GM23338 (cell line): ENCODE measurements at regions not wholly inside any gene's neighbourhood (a gene's known extent, or its start where the extent isn't known, plus 50 kb on each side); places are given as distances from the start of the nearest gene placed in this dataset.

Experiments
- CREB1 ChIP-seq: fragments of 250-450 bp; sonication (Bioruptor Pico); IDR thresholded peaks from 2 replicates; pipeline ENCODE4 v1.5.0; 2020; ENCODE audit warnings: low read depth, mild to moderate bottlenecking, moderate library complexity
- CTCF ChIP-seq, 2 experiments: fragments of 200-600 bp in 1 of 2; sonication (generic) in 1 of 2; conservative IDR thresholded peaks; 2 replicates each; pipeline versions ENCODE4 v1.5.1 to v1.6.1; 2016 to 2017; ENCODE audit warnings: antibody characterized with exemption in 2 of 2, low read depth in 2 of 2, mild to moderate bottlenecking in 2 of 2, moderate library complexity in 1 of 2
- ETS1 ChIP-seq: IDR thresholded peaks from 2 replicates; pipeline ENCODE4 v1.6.1; 2016; ENCODE audit warnings: antibody characterized with exemption
- EZH2 ChIP-seq: fragments of 200-600 bp; sonication (generic); IDR thresholded peaks from one replicate; pipeline ENCODE4 v1.8.0; 2017; ENCODE audit warnings: antibody characterized with exemption, mild to moderate bottlenecking, low read depth; ENCODE audit not compliant: unreplicated experiment
- EZH2phosphoT487 ChIP-seq: fragments of 200-600 bp; sonication (generic); IDR thresholded peaks from one replicate; pipeline ENCODE4 v1.8.1; 2018; ENCODE audit warnings: antibody characterized with exemption; ENCODE audit not compliant: unreplicated experiment
- JUNB ChIP-seq: IDR thresholded peaks from one replicate; pipeline ENCODE4 v1.6.1; 2016; ENCODE audit warnings: antibody characterized with exemption; ENCODE audit not compliant: unreplicated experiment
- NANOG ChIP-seq: IDR thresholded peaks from 2 replicates; pipeline ENCODE4 v1.6.1; 2016; ENCODE audit warnings: antibody characterized with exemption, borderline replicate concordance
- POLR2AphosphoS5 ChIP-seq: IDR thresholded peaks from 2 replicates; pipeline ENCODE4 v1.6.1; 2016; ENCODE audit warnings: antibody characterized with exemption, low read depth
- REST ChIP-seq: IDR thresholded peaks from one replicate; pipeline ENCODE4 v1.6.1; 2018; ENCODE audit warnings: antibody characterized with exemption; ENCODE audit not compliant: unreplicated experiment
- STAT1 ChIP-seq: IDR thresholded peaks from one replicate; pipeline ENCODE4 v1.6.1; 2016; ENCODE audit warnings: antibody characterized with exemption; ENCODE audit not compliant: unreplicated experiment
- ZNF114 ChIP-seq: fragments of 250-450 bp; sonication (Bioruptor Pico); IDR thresholded peaks from 2 replicates; pipeline ENCODE4 v1.5.0; 2020; ENCODE audit warnings: mild to moderate bottlenecking, moderate library complexity
- ZNF331 ChIP-seq: fragments of 250-450 bp; sonication (Bioruptor Pico); IDR thresholded peaks from 2 replicates; pipeline ENCODE4 v1.5.0; 2020; ENCODE audit warnings: low read depth, mild to moderate bottlenecking, moderate library complexity

GRCh38 chr11:95563173-95563572, 226.4 kb downstream of the FAM76B start:
- TF ChIP-seq CTCF (conservative IDR thresholded peaks at IDR 0.05; ENCODE audit: low read depth in 2 of 2) (no peak), EZH2 (no peak), POLR2AphosphoS5 (no peak), CREB1 (CRISPR knock-in tag) (no peak), JUNB (no peak), REST (no peak), STAT1 (no peak), EZH2phosphoT487 (no peak), ZNF114 (no peak), ETS1 (no peak), ZNF331 (CRISPR knock-in tag) (no peak), NANOG (no peak)
